Esophagus muscularis mucosa (tissue), 3 donors: ENCODE measurements at regions not wholly inside any gene's neighbourhood (a gene's known extent, or its start where the extent isn't known, plus 50 kb on each side); places are given as distances from the start of the nearest gene placed in this dataset.

ENCODE experiments used
- CTCF ChIP-seq, 3 experiments: fragments of 200-600 bp in 2 of 3; fragments of 450-650 bp in 1 of 3; sonication (generic) in 2 of 3; IDR thresholded peaks; one replicate each; pipeline ENCODE4 v1.5.1; 2017 to 2019; ENCODE audit warnings: antibody characterized with exemption in 3 of 3, mild to moderate bottlenecking in 2 of 3, moderate library complexity in 1 of 3
- POLR2A ChIP-seq: fragments of 450-650 bp; IDR thresholded peaks from one replicate; pipeline ENCODE4 v1.6.1; 2017; ENCODE audit warnings: antibody characterized with exemption, moderate library complexity, mild to moderate bottlenecking, low read depth

GRCh38 chr20:39563349-39563748 lies 601.2 kb downstream of the DHX35 start:
- TF ChIP-seq CTCF (IDR thresholded peaks at IDR 0.05), result no peak
- TF ChIP-seq POLR2A, result no peak
